NT2/D1 (cell line): ENCODE measurements at regions not wholly inside any gene's neighbourhood (a gene's known extent, or its start where the extent isn't known, plus 50 kb on each side); places are given as distances from the start of the nearest gene placed in this dataset.

Experiments used
- SUZ12 ChIP-seq: IDR thresholded peaks from 2 replicates; pipeline ENCODE4 v1.6.1; 2011; ENCODE audit not compliant: insufficient read length, insufficient read depth; ENCODE audit errors: extremely low read depth
- YY1 ChIP-seq: IDR thresholded peaks from 2 replicates; pipeline ENCODE4 v1.6.1; 2011; ENCODE audit not compliant: insufficient read length, insufficient read depth
- ZNF274 ChIP-seq: IDR thresholded peaks from 2 replicates; pipeline ENCODE4 v1.6.1; 2011; ENCODE audit warnings: mild to moderate bottlenecking, low read depth, low read length

DNA sequence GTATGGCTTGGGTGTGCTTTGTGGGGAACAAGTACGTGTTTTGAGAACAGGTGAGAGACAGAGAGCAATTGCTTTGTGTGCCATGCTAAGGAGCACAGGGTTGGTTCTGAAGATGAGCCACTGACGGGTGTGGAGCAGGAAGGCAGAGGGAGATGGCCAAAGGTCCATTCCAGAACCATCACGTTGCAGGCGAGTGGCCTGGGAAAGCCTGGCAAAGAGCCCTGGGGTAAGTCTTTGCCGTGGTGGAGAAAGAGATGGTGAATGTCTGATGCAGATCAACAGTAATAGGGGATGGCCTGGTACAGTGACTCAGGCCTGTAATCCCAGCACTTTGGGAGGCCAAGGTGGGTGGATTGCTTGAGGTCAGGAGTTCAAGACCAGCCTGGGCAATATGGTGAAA lies 93.5 kb upstream of the ZNF521 start:
- TF ChIP-seq ZNF274 = no peak
- no peak for TF ChIP-seq YY1
- TF ChIP-seq SUZ12 = no peak
